ENCODE measurements at regions not wholly inside any gene's neighbourhood (a gene's known extent, or its start where the extent isn't known, plus 50 kb on each side); places are given as distances from the start of the nearest gene placed in this dataset.
"Not testable (repeated sequence)": the region's sequence is repeated elsewhere in the genome, so short reads cannot be mapped to it uniquely, and the experiment has no call there.

DNA sequence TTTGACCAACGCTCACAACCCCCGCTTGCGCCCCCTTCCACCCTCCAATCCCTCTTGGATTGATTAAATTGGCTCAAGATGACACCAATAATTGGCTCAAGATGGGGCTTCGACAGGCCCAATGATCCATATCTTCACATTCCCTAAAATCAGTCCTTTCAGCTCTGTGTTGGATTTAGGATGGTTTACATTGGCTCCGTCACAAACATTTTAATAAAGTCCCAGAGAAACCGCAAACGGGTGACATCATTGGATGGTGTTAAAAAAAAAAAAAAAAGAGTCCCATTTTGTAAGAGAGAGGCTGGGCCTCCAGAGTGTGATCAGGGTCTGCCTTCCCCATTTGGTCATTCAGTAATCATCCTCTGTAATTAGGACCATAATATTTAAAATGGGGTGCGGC, 113.4 kb upstream of the MRPS22 start:
- intact Hi-C loops (cut with micrococcal nuclease; ENCODE audit: unreplicated experiment) (no loop called here), in situ Hi-C loops (cut with HindIII; ENCODE audit: low pct_unique_long_range_greater_than_20kb, low sequenced_read_pairs) (no loop called here)
- no peaks in the 10 kb centered on the region for H3K9me3 ChIP-seq (ENCODE audit: control insufficient read depth, insufficient read depth, low read depth, low read length)
- CTCF ChIA-PET, result no interaction called here
- H3K27me3 ChIP-seq (ENCODE audit: control insufficient read depth, insufficient read depth, low read length), result no peaks in the 10 kb centered on the region
- BruUV-seq (replicated peaks), result no TSS peak
- DNase-seq (ENCODE audit: low read depth, low spot score) (no peak), ATAC-seq (no peak)
- H3K27ac ChIP-seq (ENCODE audit: low read length), result no peak overlapping the region
- POLR2A ChIA-PET, result no interaction called here
- H3K36me3 ChIP-seq (ENCODE audit: control insufficient read depth, insufficient read depth, low read length), result no peaks in the 10 kb centered on the region
- TF ChIP-seq SIN3A (IDR thresholded peaks at IDR 0.05; ENCODE audit: borderline replicate concordance, insufficient read depth, low read depth, low read length) (no peak), POLR2AphosphoS5 (IDR thresholded peaks at IDR 0.05; ENCODE audit: low read depth, low read length) (no peak)
- TF ChIP-seq, protein P1, sequence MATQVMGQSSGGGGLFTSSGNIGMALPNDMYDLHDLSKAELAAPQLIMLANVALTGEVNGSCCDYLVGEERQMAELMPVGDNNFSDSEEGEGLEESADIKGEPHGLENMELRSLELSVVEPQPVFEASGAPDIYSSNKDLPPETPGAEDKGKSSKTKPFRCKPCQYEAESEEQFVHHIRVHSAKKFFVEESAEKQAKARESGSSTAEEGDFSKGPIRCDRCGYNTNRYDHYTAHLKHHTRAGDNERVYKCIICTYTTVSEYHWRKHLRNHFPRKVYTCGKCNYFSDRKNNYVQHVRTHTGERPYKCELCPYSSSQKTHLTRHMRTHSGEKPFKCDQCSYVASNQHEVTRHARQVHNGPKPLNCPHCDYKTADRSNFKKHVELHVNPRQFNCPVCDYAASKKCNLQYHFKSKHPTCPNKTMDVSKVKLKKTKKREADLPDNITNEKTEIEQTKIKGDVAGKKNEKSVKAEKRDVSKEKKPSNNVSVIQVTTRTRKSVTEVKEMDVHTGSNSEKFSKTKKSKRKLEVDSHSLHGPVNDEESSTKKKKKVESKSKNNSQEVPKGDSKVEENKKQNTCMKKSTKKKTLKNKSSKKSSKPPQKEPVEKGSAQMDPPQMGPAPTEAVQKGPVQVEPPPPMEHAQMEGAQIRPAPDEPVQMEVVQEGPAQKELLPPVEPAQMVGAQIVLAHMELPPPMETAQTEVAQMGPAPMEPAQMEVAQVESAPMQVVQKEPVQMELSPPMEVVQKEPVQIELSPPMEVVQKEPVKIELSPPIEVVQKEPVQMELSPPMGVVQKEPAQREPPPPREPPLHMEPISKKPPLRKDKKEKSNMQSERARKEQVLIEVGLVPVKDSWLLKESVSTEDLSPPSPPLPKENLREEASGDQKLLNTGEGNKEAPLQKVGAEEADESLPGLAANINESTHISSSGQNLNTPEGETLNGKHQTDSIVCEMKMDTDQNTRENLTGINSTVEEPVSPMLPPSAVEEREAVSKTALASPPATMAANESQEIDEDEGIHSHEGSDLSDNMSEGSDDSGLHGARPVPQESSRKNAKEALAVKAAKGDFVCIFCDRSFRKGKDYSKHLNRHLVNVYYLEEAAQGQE (IDR thresholded peaks at IDR 0.05; ENCODE audit: insufficient read depth in 1 of 2, low read depth in 2 of 2, low read length in 1 of 2), result no peak
- no peak overlapping the region for H3K4me3 ChIP-seq (ENCODE audit: low read depth in 2 of 2, low read length in 2 of 2)
- peaks cover 3% of the 10 kb centered on the region; the same call in 1 of the 2 replicates for H3K4me1 ChIP-seq (ENCODE audit: control insufficient read depth, insufficient read depth, low read length)

DNA sequence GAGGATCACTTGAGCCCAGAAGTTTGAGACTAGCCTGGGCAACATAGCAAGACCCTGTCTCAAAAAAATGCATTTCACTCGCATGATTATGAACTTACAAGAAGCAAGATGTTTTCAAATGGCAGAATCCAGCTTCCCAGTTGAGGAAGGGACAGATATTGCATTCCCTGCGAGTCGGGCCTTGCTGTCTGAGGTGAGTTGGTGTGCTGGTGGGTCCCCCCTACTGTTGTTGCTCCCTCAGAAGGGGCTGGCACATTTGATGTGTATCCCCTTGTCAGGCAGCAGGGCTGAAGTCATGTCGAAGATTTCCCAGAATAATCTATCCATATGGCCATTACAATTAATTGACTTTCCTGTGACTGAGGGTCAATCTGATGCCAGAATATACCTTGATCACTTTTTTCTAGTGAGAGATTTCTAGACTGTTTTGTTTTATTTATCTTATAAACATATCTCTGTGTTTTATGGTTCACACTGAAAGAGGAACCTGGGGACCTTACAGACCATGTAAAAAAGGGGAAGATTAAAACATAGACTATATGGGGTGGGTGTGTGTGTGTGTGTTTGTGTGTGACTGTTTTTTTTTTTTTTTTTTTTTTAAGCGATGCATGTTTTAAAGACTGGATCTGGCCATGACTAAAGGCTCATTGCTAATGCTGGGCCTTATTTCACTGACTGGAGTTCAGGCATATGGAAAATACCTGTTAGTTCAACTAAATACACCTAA, 112.1 kb upstream of the MRPS22 start:
- no peaks in the 10 kb centered on the region for H3K36me3 ChIP-seq (ENCODE audit: control insufficient read depth, insufficient read depth, low read length)
- TF ChIP-seq, protein P1 (IDR thresholded peaks at IDR 0.05; ENCODE audit: insufficient read depth in 1 of 2, low read depth in 2 of 2, low read length in 1 of 2), result no peak
- TF ChIP-seq, protein P2, sequence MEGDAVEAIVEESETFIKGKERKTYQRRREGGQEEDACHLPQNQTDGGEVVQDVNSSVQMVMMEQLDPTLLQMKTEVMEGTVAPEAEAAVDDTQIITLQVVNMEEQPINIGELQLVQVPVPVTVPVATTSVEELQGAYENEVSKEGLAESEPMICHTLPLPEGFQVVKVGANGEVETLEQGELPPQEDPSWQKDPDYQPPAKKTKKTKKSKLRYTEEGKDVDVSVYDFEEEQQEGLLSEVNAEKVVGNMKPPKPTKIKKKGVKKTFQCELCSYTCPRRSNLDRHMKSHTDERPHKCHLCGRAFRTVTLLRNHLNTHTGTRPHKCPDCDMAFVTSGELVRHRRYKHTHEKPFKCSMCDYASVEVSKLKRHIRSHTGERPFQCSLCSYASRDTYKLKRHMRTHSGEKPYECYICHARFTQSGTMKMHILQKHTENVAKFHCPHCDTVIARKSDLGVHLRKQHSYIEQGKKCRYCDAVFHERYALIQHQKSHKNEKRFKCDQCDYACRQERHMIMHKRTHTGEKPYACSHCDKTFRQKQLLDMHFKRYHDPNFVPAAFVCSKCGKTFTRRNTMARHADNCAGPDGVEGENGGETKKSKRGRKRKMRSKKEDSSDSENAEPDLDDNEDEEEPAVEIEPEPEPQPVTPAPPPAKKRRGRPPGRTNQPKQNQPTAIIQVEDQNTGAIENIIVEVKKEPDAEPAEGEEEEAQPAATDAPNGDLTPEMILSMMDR (IDR thresholded peaks at IDR 0.05), result no peak
- no peak for TF ChIP-seq POLR2AphosphoS5 (IDR thresholded peaks at IDR 0.05; ENCODE audit: low read depth, low read length)
- no peak for TF ChIP-seq TCF7L2 (IDR thresholded peaks at IDR 0.05; ENCODE audit: low read depth, low read length)
- TF ChIP-seq SIN3A (IDR thresholded peaks at IDR 0.05; ENCODE audit: borderline replicate concordance, insufficient read depth, low read depth, low read length), result no peak
- H3K4me3 ChIP-seq (ENCODE audit: low read depth in 2 of 2, low read length in 2 of 2), result no peak overlapping the region
- H3K27me3 ChIP-seq (ENCODE audit: control insufficient read depth, insufficient read depth, low read length), result no peaks in the 10 kb centered on the region
- peaks cover 3% of the 10 kb centered on the region; the same call in 1 of the 2 replicates for H3K4me1 ChIP-seq (ENCODE audit: control insufficient read depth, insufficient read depth, low read length)
- POLR2A ChIA-PET, result no interaction called here
- ATAC-seq (no peak), DNase-seq (ENCODE audit: low read depth, low spot score) (no peak)
- BruUV-seq (replicated peaks), result no TSS peak
- no peaks in the 10 kb centered on the region for H3K9me3 ChIP-seq (ENCODE audit: control insufficient read depth, insufficient read depth, low read depth, low read length)
- in situ Hi-C loops (cut with HindIII; ENCODE audit: low pct_unique_long_range_greater_than_20kb, low sequenced_read_pairs) (no loop called here), intact Hi-C loops (cut with micrococcal nuclease; ENCODE audit: unreplicated experiment) (no loop called here)
- H3K27ac ChIP-seq (ENCODE audit: low read length), result peak overlapping the region; percentile 39; the same call in 1 of the 2 replicates
- CTCF ChIA-PET, result no interaction called here

DNA sequence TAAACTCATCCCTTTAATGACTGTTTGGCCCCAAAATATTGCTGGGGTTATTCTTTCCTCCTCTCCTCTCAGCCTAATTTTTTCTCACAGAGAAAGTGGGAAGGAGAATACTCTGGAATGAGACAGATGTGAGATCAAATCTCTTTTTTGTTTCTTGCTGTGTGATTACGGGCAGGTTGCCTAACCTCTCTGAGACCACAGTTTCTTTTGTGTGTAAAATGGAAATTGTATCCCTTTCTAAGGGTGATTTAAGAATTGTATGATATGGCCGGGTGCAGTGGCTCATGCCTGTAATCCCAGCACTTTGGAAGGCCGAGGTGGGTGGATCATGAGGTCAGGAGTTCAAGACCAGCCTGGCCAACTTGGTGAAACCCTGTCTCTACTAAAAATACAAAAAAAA, 111.5 kb upstream of the MRPS22 start:
- H3K4me3 ChIP-seq (ENCODE audit: low read depth in 2 of 2, low read length in 2 of 2); H3K27me3 ChIP-seq (ENCODE audit: control insufficient read depth, insufficient read depth, low read length); intact Hi-C loops (cut with micrococcal nuclease; ENCODE audit: unreplicated experiment); CTCF ChIA-PET; H3K9me3 ChIP-seq (ENCODE audit: control insufficient read depth, insufficient read depth, low read depth, low read length); H3K36me3 ChIP-seq (ENCODE audit: control insufficient read depth, insufficient read depth, low read length); BruUV-seq (replicated peaks); POLR2A ChIA-PET; H3K27ac ChIP-seq (ENCODE audit: low read length); DNase-seq (ENCODE audit: low read depth, low spot score); in situ Hi-C loops (cut with HindIII; ENCODE audit: low pct_unique_long_range_greater_than_20kb, low sequenced_read_pairs); ATAC-seq; H3K4me1 ChIP-seq (ENCODE audit: control insufficient read depth, insufficient read depth, low read length): not testable (repeated sequence)

Data from Panc1 (cell line).